AG04449 (cell line): ENCODE measurements at regions not wholly inside any gene's neighbourhood (a gene's known extent, or its start where the extent isn't known, plus 50 kb on each side); places are given as distances from the start of the nearest gene placed in this dataset.

Experiments used
- CTCF ChIA-PET: fragments of 350-600 bp; formaldehyde crosslinking; extraction: SDS; loops from one replicate; lab custom pipeline; 2021; ENCODE audit warnings: antibody characterized with exemption; lab: Yijun Ruan, JAX
- POLR2A ChIA-PET: fragments of 400-600, 350-600 bp; formaldehyde crosslinking; extraction: SDS; loops from one replicate; lab custom pipeline; 2020; ENCODE audit warnings: antibody characterized with exemption, inconsistent platforms; lab: Yijun Ruan, JAX
- DNase-seq: peaks from one replicate; pipeline ENCODE4 v3.0.0-alpha.2; 2010; ENCODE audit warnings: low read depth, low spot score
- H3K4me3 ChIP-seq: 2 replicates; pipeline ENCODE4 v1.5.1; 2011; ENCODE audit warnings: low read depth, mild to moderate bottlenecking, control low read depth, low read length
- TF ChIP-seq, protein P1 (sequence below): IDR thresholded peaks from one replicate; pipeline ENCODE4 v1.5.1; 2011; ENCODE audit warnings: mild to moderate bottlenecking, moderate library complexity, low read length, control low read depth, inconsistent platforms; ENCODE audit not compliant: insufficient read depth; ENCODE audit errors: missing control alignments

DNA sequence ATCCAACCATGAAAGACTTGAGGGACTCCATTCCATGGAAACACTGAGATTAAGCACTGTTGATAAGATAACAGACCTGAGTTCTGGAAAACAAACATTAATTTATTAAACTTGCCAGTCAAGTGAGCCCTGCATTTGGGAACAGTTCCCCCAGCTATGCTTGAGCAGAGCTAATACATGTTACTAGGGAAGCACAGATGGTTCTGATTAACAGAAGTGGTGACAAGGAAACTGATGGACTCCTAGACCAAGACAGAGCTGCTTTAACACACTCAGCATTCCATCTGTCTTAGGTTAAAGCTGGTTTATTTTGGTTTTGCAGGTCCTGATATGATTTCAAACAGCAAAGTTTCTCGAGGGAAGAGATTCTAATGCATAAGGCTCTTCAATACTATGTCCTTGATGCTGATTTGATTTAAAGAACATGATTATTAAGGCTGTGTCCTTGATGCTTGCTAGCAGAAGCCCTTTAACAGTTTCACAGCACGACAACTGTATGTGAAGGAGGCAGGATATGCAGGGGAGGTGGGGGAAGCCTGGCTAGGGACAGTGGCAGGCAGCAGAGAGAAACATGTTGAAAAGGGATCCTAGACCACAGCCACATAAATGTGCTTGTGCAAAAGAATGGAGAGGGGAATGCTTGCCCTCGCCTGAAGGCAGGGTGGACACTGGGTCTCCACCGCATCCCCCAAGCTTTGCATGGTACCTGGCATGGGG, 66.2 kb downstream of the ACTBL2 start:
- CTCF ChIA-PET = no interaction called here
- TF ChIP-seq, protein P1, sequence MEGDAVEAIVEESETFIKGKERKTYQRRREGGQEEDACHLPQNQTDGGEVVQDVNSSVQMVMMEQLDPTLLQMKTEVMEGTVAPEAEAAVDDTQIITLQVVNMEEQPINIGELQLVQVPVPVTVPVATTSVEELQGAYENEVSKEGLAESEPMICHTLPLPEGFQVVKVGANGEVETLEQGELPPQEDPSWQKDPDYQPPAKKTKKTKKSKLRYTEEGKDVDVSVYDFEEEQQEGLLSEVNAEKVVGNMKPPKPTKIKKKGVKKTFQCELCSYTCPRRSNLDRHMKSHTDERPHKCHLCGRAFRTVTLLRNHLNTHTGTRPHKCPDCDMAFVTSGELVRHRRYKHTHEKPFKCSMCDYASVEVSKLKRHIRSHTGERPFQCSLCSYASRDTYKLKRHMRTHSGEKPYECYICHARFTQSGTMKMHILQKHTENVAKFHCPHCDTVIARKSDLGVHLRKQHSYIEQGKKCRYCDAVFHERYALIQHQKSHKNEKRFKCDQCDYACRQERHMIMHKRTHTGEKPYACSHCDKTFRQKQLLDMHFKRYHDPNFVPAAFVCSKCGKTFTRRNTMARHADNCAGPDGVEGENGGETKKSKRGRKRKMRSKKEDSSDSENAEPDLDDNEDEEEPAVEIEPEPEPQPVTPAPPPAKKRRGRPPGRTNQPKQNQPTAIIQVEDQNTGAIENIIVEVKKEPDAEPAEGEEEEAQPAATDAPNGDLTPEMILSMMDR = no peak
- no peak overlapping the region for H3K4me3 ChIP-seq
- POLR2A ChIA-PET = interaction anchor here (1.0 to 1.4 kb wide), 2 partner anchors 26 to 33 kb away, joined by 4 to 5 read pairs; no protein-coding TSS in a partner anchor
- peak; percentile 52 for DNase-seq

DNA sequence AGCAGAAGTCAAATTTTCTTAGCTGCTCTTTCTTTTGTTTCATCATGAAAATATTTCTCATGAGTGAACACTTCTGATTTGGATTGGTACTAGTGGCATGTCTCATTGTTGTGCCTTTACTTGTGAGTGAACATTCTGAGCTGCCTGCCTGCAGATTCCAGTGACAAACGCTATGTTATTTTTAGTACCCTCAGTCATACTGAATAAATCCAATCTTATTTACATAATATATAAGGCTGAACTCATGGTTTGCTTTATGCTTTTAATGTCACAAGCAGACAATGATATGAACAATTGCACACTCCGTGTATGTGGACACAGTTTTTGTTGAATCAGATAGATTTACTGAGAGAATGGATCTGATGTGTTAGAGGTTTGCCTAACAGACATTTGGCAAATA, 67.8 kb downstream of the ACTBL2 start:
- TF ChIP-seq, protein P1 = no peak
- no peak for DNase-seq
- no peak overlapping the region for H3K4me3 ChIP-seq
- CTCF ChIA-PET = no interaction called here
- POLR2A ChIA-PET = no interaction called here

DNA sequence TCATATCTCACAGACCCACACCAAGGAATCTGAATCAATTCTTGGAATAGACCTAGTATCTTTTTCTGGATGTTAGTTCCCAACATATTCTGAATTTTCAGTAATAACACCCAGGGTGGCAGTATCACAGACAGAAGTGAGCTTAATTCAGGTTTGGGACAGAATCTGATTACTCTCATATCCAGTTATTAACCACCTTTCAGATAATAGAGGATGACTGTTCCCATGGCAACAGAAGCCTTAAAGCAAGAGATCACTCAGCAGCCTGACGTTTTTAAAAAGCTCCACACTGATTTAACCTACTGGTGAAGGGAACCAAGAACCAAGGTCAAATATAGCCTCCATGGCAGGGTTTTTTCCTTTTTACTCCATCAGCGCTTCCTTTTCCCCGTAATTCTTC, 68.4 kb downstream of the ACTBL2 start:
- CTCF ChIA-PET = no interaction called here
- POLR2A ChIA-PET = no interaction called here

DNA sequence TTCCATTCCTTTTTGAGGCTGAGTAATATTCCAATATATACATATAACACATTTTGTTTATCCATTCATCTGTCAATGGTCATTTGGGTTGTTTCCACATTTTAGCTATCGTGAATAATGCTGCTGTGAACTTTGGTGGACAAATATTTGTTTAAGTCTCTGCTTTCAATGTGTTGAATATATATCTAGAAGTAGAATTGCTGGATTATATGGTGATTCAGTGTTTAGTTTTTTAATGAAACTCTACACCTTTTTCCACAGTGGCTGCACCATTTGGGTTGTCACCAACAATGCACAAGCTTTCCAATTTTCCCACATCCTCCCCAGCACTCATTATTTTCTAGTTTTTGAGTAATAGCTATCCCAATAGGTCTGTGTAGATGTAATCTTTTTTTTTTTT, 69.5 kb downstream of the ACTBL2 start:
- ChIA-PET CTCF (no interaction called here), POLR2A (no interaction called here)
- DNase-seq = no peak
- no peak overlapping the region for H3K4me3 ChIP-seq
- TF ChIP-seq, protein P1 = no peak

More for the DNA sequence above, 68.4 kb downstream of the ACTBL2 start:
- no peak overlapping the region for H3K4me3 ChIP-seq
- TF ChIP-seq, protein P1 = no peak
- DNase-seq = no peak

DNA sequence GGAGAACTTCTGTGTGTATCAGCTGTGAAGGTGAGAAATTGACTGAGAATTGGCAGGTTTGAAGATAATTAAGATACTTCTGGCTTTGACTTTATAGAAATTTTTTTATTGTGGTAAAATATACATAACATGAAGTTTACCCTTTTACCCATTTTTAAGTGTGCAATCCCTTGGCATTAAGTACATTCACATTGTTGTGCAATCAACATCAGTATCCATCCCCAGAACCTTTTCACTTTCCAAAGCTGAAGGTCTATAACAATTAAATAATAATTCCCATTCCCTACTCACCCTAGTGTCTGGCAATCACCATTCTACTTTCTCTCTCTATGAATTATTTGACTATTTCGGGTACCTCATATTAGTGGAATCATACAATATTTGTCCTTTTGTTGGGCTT, 69.9 kb downstream of the ACTBL2 start:
- no peak for DNase-seq
- ChIA-PET POLR2A (no interaction called here), CTCF (no interaction called here)
- no peak overlapping the region for H3K4me3 ChIP-seq
- TF ChIP-seq, protein P1 = no peak

DNA sequence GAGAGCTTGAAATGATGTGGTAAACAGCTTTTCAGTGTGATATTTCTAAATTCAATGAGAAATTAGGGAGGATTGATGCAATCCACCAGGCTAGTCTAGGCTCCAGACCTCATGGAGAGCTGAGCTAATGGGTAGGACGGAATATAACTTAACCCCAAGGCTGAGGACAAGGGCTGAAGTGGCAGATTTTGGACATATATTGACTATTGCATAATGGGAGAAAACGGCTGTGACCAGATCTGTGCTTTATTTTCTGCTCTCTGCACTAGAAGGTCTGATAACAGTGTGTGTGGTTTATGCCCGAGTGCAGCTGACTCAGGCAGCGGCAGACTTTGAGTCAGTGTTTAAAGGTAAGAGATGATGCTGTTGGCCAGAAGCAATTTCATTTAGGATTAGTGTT, 70.6 kb downstream of the ACTBL2 start:
- POLR2A ChIA-PET = interaction anchor here (1.1 kb wide), 1 partner anchor 28 kb away, joined by 4 read pairs; no protein-coding TSS in a partner anchor
- DNase-seq = no peak
- H3K4me3 ChIP-seq = no peak overlapping the region
- TF ChIP-seq, protein P1 = no peak
- CTCF ChIA-PET = interaction anchor here (1.3 kb wide), 1 partner anchor 87 kb away, joined by 3 read pairs; no protein-coding TSS in a partner anchor
